SK-N-SH treated with all-trans-retinoic acid at 6 μM for 48 hours (cell line): ENCODE measurements at regions not wholly inside any gene's neighbourhood (a gene's known extent, or its start where the extent isn't known, plus 50 kb on each side); places are given as distances from the start of the nearest gene placed in this dataset.

Experiments used
- ARNTL ChIP-seq: fragments of 450-650 bp; formaldehyde crosslinking; IDR thresholded peaks from 2 replicates; pipeline ENCODE4 v1.5.0; 2020; ENCODE audit warnings: low read depth, mild to moderate bottlenecking, moderate library complexity, borderline replicate concordance
- ESRRG ChIP-seq: fragments of 250-450 bp; sonication (Bioruptor Pico); IDR thresholded peaks from 2 replicates; pipeline ENCODE4 v1.6.1; 2021; ENCODE audit warnings: mild to moderate bottlenecking
- ISL1 ChIP-seq: fragments of 250-450 bp; sonication (Bioruptor Pico); IDR thresholded peaks from 2 replicates; pipeline ENCODE4 v2.1.2; 2022; ENCODE audit warnings: mild to moderate bottlenecking, moderate library complexity
- OSR1 ChIP-seq: fragments of 250-450 bp; sonication (Bioruptor Pico); IDR thresholded peaks from 2 replicates; pipeline ENCODE4 v1.8.0; 2022; ENCODE audit warnings: moderate library complexity, mild to moderate bottlenecking, inconsistent platforms
- POU6F1 ChIP-seq: fragments of 250-450 bp; sonication (Bioruptor Pico); IDR thresholded peaks from 2 replicates; pipeline ENCODE4 v1.8.0; 2021; ENCODE audit warnings: low read depth, mild to moderate bottlenecking, moderate library complexity, borderline replicate concordance
- PPARA ChIP-seq: fragments of 250-450 bp; sonication (Bioruptor Pico); IDR thresholded peaks from 2 replicates; pipeline ENCODE4 v1.5.0; 2020; ENCODE audit warnings: mild to moderate bottlenecking, borderline replicate concordance
- SNAI2 ChIP-seq: fragments of 250-450 bp; sonication (Bioruptor Pico); IDR thresholded peaks from 2 replicates; pipeline ENCODE4 v1.5.0; 2020; ENCODE audit warnings: mild to moderate bottlenecking, moderate library complexity
- TSHZ2 ChIP-seq: fragments of 250-450 bp; sonication (Bioruptor Pico); IDR thresholded peaks from 2 replicates; pipeline ENCODE4 v1.5.0; 2020; ENCODE audit warnings: mild to moderate bottlenecking, moderate library complexity
- ZC3H10 ChIP-seq: fragments of 250-450 bp; sonication (Bioruptor Pico); IDR thresholded peaks from 2 replicates; pipeline ENCODE4 v1.5.1; 2021; ENCODE audit warnings: mild to moderate bottlenecking, moderate library complexity
- ZFP3 ChIP-seq: fragments of 250-450 bp; sonication (Bioruptor Pico); IDR thresholded peaks from 2 replicates; pipeline ENCODE4 v1.5.0; 2020; ENCODE audit warnings: mild to moderate bottlenecking, moderate library complexity
- ZFP30 ChIP-seq: fragments of 450-650 bp; formaldehyde crosslinking; IDR thresholded peaks from 2 replicates; pipeline ENCODE4 v1.5.0; 2022; ENCODE audit warnings: mild to moderate bottlenecking, moderate library complexity
- TF ChIP-seq, protein P1 (sequence below): fragments of 250-450 bp; sonication (Bioruptor Pico); IDR thresholded peaks from 2 replicates; pipeline ENCODE4 v1.8.0; 2020; ENCODE audit warnings: mild to moderate bottlenecking, moderate library complexity, borderline replicate concordance

GRCh38 chr14:82501554-82501953 lies 967.9 kb upstream of the SEL1L start:
- no peak for TF ChIP-seq ZC3H10 (CRISPR knock-in tag)
- TF ChIP-seq ISL1 (CRISPR knock-in tag): no peak
- no peak for TF ChIP-seq SNAI2 (CRISPR knock-in tag)
- no peak for TF ChIP-seq PPARA (CRISPR knock-in tag)
- TF ChIP-seq, protein P1, sequence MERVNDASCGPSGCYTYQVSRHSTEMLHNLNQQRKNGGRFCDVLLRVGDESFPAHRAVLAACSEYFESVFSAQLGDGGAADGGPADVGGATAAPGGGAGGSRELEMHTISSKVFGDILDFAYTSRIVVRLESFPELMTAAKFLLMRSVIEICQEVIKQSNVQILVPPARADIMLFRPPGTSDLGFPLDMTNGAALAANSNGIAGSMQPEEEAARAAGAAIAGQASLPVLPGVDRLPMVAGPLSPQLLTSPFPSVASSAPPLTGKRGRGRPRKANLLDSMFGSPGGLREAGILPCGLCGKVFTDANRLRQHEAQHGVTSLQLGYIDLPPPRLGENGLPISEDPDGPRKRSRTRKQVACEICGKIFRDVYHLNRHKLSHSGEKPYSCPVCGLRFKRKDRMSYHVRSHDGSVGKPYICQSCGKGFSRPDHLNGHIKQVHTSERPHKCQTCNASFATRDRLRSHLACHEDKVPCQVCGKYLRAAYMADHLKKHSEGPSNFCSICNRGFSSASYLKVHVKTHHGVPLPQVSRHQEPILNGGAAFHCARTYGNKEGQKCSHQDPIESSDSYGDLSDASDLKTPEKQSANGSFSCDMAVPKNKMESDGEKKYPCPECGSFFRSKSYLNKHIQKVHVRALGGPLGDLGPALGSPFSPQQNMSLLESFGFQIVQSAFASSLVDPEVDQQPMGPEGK (CRISPR knock-in tag): no peak
- TF ChIP-seq ARNTL (CRISPR knock-in tag): no peak
- no peak for TF ChIP-seq ZFP30 (CRISPR knock-in tag)
- TF ChIP-seq ZFP3 (CRISPR knock-in tag): no peak
- no peak for TF ChIP-seq TSHZ2 (CRISPR knock-in tag)
- TF ChIP-seq POU6F1 (CRISPR knock-in tag): no peak
- TF ChIP-seq ESRRG (CRISPR knock-in tag): no peak
- no peak for TF ChIP-seq OSR1
